Lower leg skin (tissue), 4 donors: ENCODE measurements at regions not wholly inside any gene's neighbourhood (a gene's known extent, or its start where the extent isn't known, plus 50 kb on each side); places are given as distances from the start of the nearest gene placed in this dataset.

ENCODE experiments used
- DNase-seq, 2 donors: peaks; one replicate each; pipeline ENCODE4 v3.0.0-alpha.2; 2019; ENCODE audit warnings: low spot score in 2 of 2
- H3K4me3 ChIP-seq: fragments of 200-600 bp; sonication (generic); 2 replicates; pipeline ENCODE4 v1.5.1; 2017; ENCODE audit warnings: mild to moderate bottlenecking, low read depth; ENCODE audit not compliant: poor library complexity, severe bottlenecking
- POLR2A ChIP-seq, 2 donors: fragments of 450-650 bp; IDR thresholded peaks; one replicate each; pipeline ENCODE4 v1.6.1; 2016 to 2017; ENCODE audit warnings: antibody characterized with exemption in 2 of 2, mild to moderate bottlenecking in 1 of 2, moderate library complexity in 1 of 2
- WGBS, 2 donors: methylation state at CpG; one replicate each; pipeline ENCODE4 v1.1.5; 2018; 5-methylcytosine and 5-hydroxymethylcytosine counted together
- intact Hi-C: fragments of 100-400 bp; cut with DNase I; formaldehyde crosslinking; loops from one replicate; pipeline ENCODE4 v1.15.0; 2023; ENCODE audit warnings: low total_unique reads
- TF ChIP-seq, protein P1 (sequence below), 3 donors: fragments of 450-650 bp; IDR thresholded peaks; one replicate each; pipeline ENCODE4 v1.5.1; 2016; ENCODE audit warnings: antibody characterized with exemption in 3 of 3, mild to moderate bottlenecking in 3 of 3, moderate library complexity in 2 of 3

DNA sequence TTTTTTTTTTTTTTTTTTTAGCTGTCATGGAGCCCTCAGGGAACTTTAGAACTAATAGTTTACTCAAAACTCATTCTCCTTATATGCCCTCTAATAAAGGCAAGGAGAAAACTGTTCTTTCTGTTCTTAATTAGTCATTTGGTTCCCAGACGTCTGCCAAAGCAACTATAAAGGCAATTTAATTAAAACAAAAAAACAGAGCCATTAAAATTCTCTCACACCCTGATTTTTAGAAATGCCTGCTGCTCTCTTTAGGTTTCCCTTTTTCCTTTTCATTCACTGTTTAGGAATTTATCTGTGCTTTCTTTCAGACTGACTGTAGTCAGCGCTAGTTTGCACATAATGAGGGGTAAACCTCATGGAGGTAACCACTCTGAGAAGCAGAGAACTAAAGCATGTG is 463.6 kb upstream of the THRB start:
- no peak overlapping the region for H3K4me3 ChIP-seq
- WGBS, 2 donors, result 36 to 44% methylated on average over 2 of the region's 2 CpGs

DNA sequence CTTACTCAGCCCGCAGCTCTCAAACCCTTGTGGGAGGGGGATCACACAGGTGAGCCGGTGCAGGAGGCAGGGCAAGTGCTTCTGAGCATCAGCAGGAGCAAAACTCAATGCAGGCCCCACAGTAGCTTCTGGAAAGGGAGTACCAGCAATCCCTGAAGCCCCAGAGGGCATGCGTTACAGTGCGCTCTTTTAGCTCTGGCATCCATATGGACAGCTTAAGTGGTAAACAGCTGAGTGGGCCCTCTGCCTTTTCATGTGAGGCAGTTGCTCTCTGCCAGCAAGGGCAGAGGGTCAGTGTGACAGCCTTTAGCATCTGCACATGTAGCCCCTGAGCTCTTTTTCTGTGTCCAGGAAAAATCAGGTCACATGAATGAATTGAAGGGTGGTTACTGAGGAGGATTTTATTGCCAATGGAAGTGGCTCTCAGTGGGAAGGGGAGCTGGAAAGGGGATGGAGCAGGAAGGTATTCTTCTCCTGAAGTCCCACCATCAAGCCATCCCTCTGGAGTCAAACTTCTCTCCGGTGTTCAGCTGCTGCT is 464.3 kb upstream of the THRB start:
- intact Hi-C loops, result loop anchor here (10.0 kb wide), 1 partner anchor 556 kb away; no protein-coding TSS in a partner anchor
- no peak for DNase-seq
- H3K4me3 ChIP-seq, result no peak overlapping the region
- 80 to 85% methylated on average over 5 of the region's 5 CpGs for WGBS, 2 donors
- TF ChIP-seq, protein P1, sequence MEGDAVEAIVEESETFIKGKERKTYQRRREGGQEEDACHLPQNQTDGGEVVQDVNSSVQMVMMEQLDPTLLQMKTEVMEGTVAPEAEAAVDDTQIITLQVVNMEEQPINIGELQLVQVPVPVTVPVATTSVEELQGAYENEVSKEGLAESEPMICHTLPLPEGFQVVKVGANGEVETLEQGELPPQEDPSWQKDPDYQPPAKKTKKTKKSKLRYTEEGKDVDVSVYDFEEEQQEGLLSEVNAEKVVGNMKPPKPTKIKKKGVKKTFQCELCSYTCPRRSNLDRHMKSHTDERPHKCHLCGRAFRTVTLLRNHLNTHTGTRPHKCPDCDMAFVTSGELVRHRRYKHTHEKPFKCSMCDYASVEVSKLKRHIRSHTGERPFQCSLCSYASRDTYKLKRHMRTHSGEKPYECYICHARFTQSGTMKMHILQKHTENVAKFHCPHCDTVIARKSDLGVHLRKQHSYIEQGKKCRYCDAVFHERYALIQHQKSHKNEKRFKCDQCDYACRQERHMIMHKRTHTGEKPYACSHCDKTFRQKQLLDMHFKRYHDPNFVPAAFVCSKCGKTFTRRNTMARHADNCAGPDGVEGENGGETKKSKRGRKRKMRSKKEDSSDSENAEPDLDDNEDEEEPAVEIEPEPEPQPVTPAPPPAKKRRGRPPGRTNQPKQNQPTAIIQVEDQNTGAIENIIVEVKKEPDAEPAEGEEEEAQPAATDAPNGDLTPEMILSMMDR (IDR thresholded peaks at IDR 0.05), result no peak

More for the DNA sequence above, 463.6 kb upstream of the THRB start:
- intact Hi-C loops, result loop anchor here (10.0 kb wide), 1 partner anchor 557 kb away; no protein-coding TSS in a partner anchor
- no peak for DNase-seq
- TF ChIP-seq, protein P1 (IDR thresholded peaks at IDR 0.05), result no peak
- TF ChIP-seq POLR2A (IDR thresholded peaks at IDR 0.05), result no peak

DNA sequence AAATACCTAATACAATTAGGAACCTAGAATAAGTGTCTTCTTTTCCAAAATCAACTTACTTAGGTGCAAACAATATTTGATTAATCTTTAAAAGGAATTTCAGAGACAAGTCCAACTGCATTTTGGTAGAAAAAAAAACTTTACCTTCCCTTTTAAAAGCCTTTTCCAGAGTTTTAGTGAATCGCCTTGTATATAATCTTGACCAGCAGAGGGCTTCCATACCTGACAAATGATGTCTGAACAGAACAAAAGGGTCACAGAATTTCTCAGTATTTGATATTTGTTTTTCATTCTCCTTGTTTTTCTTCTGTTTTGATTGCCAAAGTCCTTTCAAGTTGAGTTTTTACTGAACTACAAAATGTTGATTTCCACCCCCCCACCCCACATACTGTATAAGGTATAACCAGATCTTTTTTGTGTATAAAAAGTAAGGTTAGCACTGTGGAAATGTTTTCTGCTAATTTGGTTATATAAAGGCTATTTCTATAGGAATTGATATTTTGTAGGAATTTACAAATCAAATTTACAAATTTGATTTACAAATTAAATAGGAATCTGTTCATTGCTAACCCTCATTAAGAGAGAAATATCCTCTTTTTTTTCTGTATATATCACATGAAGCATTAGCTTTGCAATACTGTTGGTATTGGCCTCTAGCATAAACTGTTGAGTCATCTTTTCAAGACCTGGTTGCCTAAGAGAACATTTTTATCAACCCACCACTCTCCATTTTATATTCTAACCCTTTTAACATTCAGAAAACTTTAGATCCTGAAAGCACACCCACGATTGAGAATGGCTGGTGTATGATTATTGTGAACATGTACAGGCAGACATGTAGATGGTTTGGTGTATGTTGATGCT is 464.1 kb upstream of the RARB start:
- DNase-seq, result no peak
- WGBS, 2 donors, result 56 to 65% methylated on average over 2 of the region's 2 CpGs
- no peak overlapping the region for H3K4me3 ChIP-seq
- intact Hi-C loops, result no loop called here
- TF ChIP-seq, protein P1 (IDR thresholded peaks at IDR 0.05), result no peak
- TF ChIP-seq POLR2A (IDR thresholded peaks at IDR 0.05), result no peak

- intact Hi-C loops, result no loop called here
- WGBS, 2 donors, result 77 to 81% methylated on average over 2 of the region's 2 CpGs
- TF ChIP-seq POLR2A (IDR thresholded peaks at IDR 0.05), result no peak
- TF ChIP-seq, protein P1 (IDR thresholded peaks at IDR 0.05), result no peak
- no peak for DNase-seq
- H3K4me3 ChIP-seq, result no peak overlapping the region
These were observed 462.2 kb upstream of the RARB start for GRCh38 chr3:24965706-24966385.

DNA sequence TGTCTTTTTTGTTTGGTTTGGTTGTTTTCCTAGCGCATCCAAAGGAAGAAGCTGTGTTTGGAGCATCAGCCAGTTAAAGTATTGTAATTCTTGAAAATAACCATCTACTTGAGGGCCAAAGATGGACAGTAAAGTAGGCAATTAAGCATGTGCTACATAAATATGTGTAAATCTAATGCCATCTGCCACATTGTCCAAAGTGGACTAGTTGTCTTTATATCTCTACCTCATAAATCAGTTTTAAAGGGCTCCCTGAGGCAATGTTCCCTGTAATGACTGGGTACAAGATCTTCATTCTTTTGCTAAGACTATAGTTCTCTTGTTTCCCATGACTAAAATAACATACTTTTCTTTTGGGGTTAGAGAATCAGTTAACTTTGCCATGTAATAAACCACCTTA is 460.0 kb upstream of the RARB start:
- no peak for TF ChIP-seq POLR2A (IDR thresholded peaks at IDR 0.05)
- TF ChIP-seq, protein P1 (IDR thresholded peaks at IDR 0.05), result no peak
- 87 to 89% methylated on average over 1 of the region's 1 CpG for WGBS, 2 donors
- H3K4me3 ChIP-seq, result no peak overlapping the region
- intact Hi-C loops, result no loop called here
- no peak for DNase-seq
